DMS 273 (cell line): ENCODE measurements at regions not wholly inside any gene's neighbourhood (a gene's known extent, or its start where the extent isn't known, plus 50 kb on each side); places are given as distances from the start of the nearest gene placed in this dataset.

Experiments used
- DNase-seq: peaks from one replicate; lab custom pipeline; 2025; ENCODE audit not compliant: unreplicated experiment; lab: John Stamatoyannopoulos, UW

- DNase-seq, result no peak
Measured at GRCh38 chr22:48846200-48846599, 981.5 kb downstream of the BRD1 start.

DNA sequence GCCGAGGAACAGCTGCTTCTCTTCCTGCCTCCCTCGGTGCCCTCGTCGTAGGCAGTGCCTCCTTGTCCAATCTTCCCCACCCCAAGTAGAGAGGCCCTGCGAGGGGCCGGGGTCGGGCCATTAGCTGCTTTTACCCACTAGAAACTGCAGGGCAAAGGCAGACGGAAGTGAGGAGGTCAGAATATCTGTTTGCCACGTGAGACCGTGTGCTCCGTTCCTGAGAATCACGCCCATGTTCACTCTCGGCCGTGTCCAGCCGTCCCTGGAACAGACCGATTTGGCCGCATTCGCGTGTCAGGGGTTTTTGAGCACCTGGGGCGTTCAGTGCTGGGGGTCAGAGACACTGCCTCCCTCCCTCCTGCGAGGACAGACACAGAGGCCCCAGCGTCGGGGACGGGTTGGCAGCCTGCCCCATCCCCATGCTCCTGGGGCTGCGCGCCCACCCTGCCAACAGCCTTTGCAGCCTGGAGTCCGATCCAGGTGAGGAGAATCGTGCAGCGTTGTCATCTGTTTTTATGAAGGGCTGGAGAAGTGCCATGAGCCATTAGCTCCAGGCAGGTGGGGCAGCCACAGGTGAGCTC is 982.2 kb downstream of the BRD1 start:
- DNase-seq, result no peak

DNA sequence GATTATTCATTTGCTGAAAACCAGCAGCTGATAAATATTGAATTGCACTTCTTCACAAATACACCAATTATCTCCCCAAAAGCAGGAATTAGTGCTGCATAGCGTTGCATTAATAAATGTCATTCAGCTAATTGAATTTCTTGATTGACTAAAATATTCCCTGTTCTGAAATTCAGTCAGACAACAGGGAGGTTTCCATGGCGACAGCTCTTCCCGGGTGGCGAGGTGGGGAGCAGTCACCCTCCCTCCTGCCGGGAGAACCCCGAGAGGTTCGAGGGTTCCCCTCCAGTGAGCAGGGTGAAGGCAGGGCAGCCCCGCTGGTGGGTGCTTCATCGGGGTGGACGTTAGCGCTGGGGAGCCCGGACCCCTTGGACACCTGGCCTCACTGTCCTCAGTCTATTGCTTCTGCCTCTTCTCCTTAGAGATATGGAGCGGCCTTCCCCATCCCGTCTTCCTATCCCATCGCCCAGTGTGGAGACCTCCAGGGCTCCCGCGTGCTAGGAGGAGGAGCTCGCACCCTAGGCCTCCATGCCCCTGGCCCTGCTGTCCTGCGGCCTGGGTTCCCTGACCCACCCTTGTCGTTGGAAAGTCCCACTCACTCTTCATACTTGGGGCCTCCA is 983.5 kb downstream of the BRD1 start:
- no peak for DNase-seq

- DNase-seq, result no peak
Measured at GRCh38 chr22:48843640-48844039, 984.0 kb downstream of the BRD1 start.

- DNase-seq, result no peak
Measured at GRCh38 chr22:48842976-48843375, 984.7 kb downstream of the BRD1 start.

- no peak for DNase-seq
Measured at GRCh38 chr22:48842583-48842945, 985.1 kb downstream of the BRD1 start.

- no peak for DNase-seq
Measured at GRCh38 chr22:48841881-48842582, 985.6 kb downstream of the BRD1 start.

- no peak for DNase-seq
Measured at GRCh38 chr22:48840112-48840949, 987.3 kb downstream of the BRD1 start.

DNA sequence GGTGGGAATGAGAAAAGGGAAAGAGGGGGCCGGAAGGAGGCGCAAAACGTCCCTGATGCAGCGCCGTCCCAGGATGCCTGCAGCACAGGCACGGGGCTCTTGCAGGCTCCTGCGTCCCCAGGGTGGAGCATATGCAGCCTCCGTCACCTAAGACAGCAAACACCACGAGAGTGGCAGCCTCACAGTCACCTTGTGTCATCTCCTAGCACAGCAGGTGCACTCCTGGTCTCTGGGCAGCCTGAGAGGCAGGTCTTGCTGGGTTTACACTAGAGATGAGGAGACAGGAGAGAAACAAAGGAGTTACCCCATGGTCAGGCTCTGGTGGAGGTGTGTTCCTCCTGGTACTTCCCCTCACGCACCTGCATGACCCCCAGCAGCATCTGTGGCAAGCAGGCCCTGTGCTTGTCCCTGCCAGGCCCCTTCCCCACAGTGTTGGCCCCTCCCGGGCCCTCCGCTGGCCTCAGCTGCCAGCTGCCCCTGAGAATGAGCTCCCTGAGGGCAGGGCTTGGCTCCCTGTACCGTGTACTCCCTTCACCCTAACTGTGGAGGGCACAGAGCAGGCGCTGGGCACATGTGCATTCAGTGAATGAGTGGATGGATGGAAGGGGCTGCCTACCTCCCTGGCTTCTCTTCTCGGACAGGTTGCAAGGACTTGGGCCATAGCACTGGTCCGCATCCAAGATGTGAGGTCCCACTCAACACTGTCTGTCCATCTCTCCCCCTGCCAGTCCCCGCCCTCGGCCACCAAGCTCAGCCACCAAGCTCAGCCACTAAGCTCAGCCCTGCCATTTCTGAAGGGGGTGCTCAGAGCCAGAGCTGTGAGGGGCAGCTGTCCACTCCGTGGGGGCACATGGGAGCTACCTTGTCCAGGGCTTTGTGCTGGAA is 988.6 kb downstream of the BRD1 start:
- no peak for DNase-seq

GRCh38 chr22:48838376-48838775 is 989.3 kb downstream of the BRD1 start:
- no peak for DNase-seq

- no peak for DNase-seq
Measured at GRCh38 chr22:48837341-48837935, 990.2 kb downstream of the BRD1 start.

GRCh38 chr22:48836673-48837340 is 990.9 kb downstream of the BRD1 start:
- no peak for DNase-seq

- no peak for DNase-seq
Measured at GRCh38 chr22:48835857-48836672, 991.6 kb downstream of the BRD1 start.

GRCh38 chr22:48835364-48835763 is 992.3 kb downstream of the BRD1 start:
- no peak for DNase-seq

GRCh38 chr22:48834404-48834803 is 993.3 kb downstream of the BRD1 start:
- no peak for DNase-seq

DNA sequence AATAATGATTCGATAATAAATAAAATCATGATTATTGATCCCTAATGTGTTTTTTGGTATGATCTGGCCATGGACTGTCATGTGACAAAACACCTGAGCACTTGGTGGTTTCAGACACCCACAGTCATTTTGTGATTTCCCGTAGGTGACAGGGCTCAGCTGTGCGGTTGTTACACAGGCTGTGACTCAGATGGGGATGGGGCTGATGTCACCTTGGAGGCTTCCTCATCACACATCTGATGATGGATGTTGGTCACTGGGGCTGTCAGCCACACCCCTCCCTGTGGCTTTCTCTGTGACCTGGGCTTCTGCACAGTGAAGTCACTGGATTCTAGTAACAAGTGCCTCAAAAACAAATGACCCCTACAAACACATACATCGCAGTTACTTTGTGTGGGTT is 995.1 kb downstream of the BRD1 start:
- DNase-seq, result no peak

GRCh38 chr22:48829908-48830307 is 997.8 kb downstream of the BRD1 start:
- DNase-seq, result no peak

GRCh38 chr22:48828688-48829087 is 999.0 kb downstream of the BRD1 start:
- no peak for DNase-seq
